HEK293 (cell line): ENCODE measurements at regions not wholly inside any gene's neighbourhood (a gene's known extent, or its start where the extent isn't known, plus 50 kb on each side); places are given as distances from the start of the nearest gene placed in this dataset.

Experiments used
- CTCF ChIA-PET: fragments of 350-600 bp; formaldehyde crosslinking; extraction: SDS; loops from one replicate; lab custom pipeline; 2021; ENCODE audit warnings: antibody characterized with exemption; lab: Yijun Ruan, JAX
- POLR2A ChIA-PET: fragments of 300-600 bp; formaldehyde crosslinking; extraction: SDS; loops from one replicate; lab custom pipeline; 2020; ENCODE audit warnings: antibody characterized with exemption, inconsistent platforms; lab: Yijun Ruan, JAX
- H3K27ac ChIP-seq: fragments of 200-500 bp; sonication (Bioruptor generic); 2 replicates; pipeline ENCODE4 v1.5.1; 2014; ENCODE audit warnings: low read depth, low read length, control low read depth, inconsistent platforms; ENCODE audit errors: extremely low read depth
- H3K36me3 ChIP-seq, 2 experiments: fragments of 200-500 bp in 1 of 2; sonication (Bioruptor generic) in 1 of 2; 1 replicate in 1 of 2; 2 replicates in 1 of 2; pipeline ENCODE4 v1.5.1; 2014 to 2017; ENCODE audit warnings: inconsistent platforms in 2 of 2, low read length in 2 of 2; ENCODE audit not compliant: control insufficient read depth in 2 of 2, insufficient read depth in 1 of 2
- H3K4me1 ChIP-seq: fragments of 200-500 bp; sonication (Bioruptor generic); 2 replicates; pipeline ENCODE4 v1.5.1; 2014; ENCODE audit warnings: mild to moderate bottlenecking, low read length, inconsistent platforms; ENCODE audit not compliant: control insufficient read depth, insufficient read depth
- H3K4me3 ChIP-seq: 2 replicates; pipeline ENCODE4 v1.5.1; 2011; ENCODE audit warnings: low read depth, mild to moderate bottlenecking, control low read depth, low read length, moderate library complexity
- H3K9me3 ChIP-seq: fragments of 200-500 bp; sonication (Bioruptor generic); 2 replicates; pipeline ENCODE4 v1.5.1; 2014; ENCODE audit warnings: low read depth, low read length, inconsistent platforms; ENCODE audit not compliant: control insufficient read depth, insufficient read depth
- ELK4 ChIP-seq: IDR thresholded peaks from 2 replicates; pipeline ENCODE4 v1.6.1; 2011; ENCODE audit warnings: mild to moderate bottlenecking, low read depth, low read length, borderline replicate concordance
- GLI4 ChIP-seq: fragments of 450-650 bp; formaldehyde crosslinking; IDR thresholded peaks from 2 replicates; pipeline ENCODE4 v1.5.1; 2016; ENCODE audit warnings: missing biosample characterization, missing genetic modification characterization
- GLIS1 ChIP-seq: fragments of 450-650 bp; formaldehyde crosslinking; IDR thresholded peaks from 2 replicates; pipeline ENCODE4 v1.5.1; 2016; ENCODE audit warnings: missing biosample characterization, missing genetic modification characterization
- PRDM4 ChIP-seq: fragments of 450-650 bp; formaldehyde crosslinking; IDR thresholded peaks from 2 replicates; pipeline ENCODE4 v1.5.1; 2017; ENCODE audit warnings: missing biosample characterization, missing genetic modification characterization
- ZBTB48 ChIP-seq: fragments of 450-650 bp; formaldehyde crosslinking; IDR thresholded peaks from 2 replicates; pipeline ENCODE4 v1.5.1; 2016; ENCODE audit warnings: missing biosample characterization, missing genetic modification characterization
- ZBTB49 ChIP-seq: fragments of 450-650 bp; formaldehyde crosslinking; IDR thresholded peaks from 2 replicates; pipeline ENCODE4 v1.5.1; 2016; ENCODE audit warnings: missing biosample characterization, missing genetic modification characterization, low read depth
- ZEB2 ChIP-seq: fragments of 450-650 bp; formaldehyde crosslinking; IDR thresholded peaks from 2 replicates; pipeline ENCODE4 v1.5.1; 2016; ENCODE audit warnings: missing biosample characterization, missing genetic modification characterization
- ZNF10 ChIP-seq: fragments of 450-650 bp; formaldehyde crosslinking; IDR thresholded peaks from 2 replicates; pipeline ENCODE4 v1.5.1; 2017; ENCODE audit warnings: missing biosample characterization, missing genetic modification characterization
- ZNF138 ChIP-seq: fragments of 450-650 bp; formaldehyde crosslinking; IDR thresholded peaks from 2 replicates; pipeline ENCODE4 v1.5.1; 2016; ENCODE audit warnings: missing biosample characterization, missing genetic modification characterization, borderline replicate concordance
- ZNF169 ChIP-seq: fragments of 450-650 bp; formaldehyde crosslinking; IDR thresholded peaks from 2 replicates; pipeline ENCODE4 v1.5.1; 2016; ENCODE audit warnings: missing biosample characterization, missing genetic modification characterization
- ZNF19 ChIP-seq: fragments of 450-650 bp; formaldehyde crosslinking; IDR thresholded peaks from 2 replicates; pipeline ENCODE4; 2016; ENCODE audit warnings: missing biosample characterization, missing genetic modification characterization, low read depth
- ZNF223 ChIP-seq: fragments of 450-650 bp; formaldehyde crosslinking; IDR thresholded peaks from 2 replicates; pipeline ENCODE4 v1.5.1; 2016; ENCODE audit warnings: missing biosample characterization, missing genetic modification characterization
- ZNF248 ChIP-seq: fragments of 450-650 bp; formaldehyde crosslinking; IDR thresholded peaks from 2 replicates; pipeline ENCODE4 v1.5.1; 2017; ENCODE audit warnings: missing biosample characterization, missing genetic modification characterization
- ZNF292 ChIP-seq: fragments of 450-650 bp; formaldehyde crosslinking; IDR thresholded peaks from 2 replicates; pipeline ENCODE4 v1.5.1; 2016; ENCODE audit warnings: low read depth, missing biosample characterization, missing genetic modification characterization, borderline replicate concordance
- ZNF404 ChIP-seq: fragments of 450-650 bp; formaldehyde crosslinking; IDR thresholded peaks from 2 replicates; pipeline ENCODE4 v1.5.1; 2017; ENCODE audit warnings: missing biosample characterization, missing genetic modification characterization
- ZNF426 ChIP-seq: fragments of 450-650 bp; formaldehyde crosslinking; IDR thresholded peaks from 2 replicates; pipeline ENCODE4 v1.5.1; 2017; ENCODE audit warnings: missing biosample characterization, missing genetic modification characterization, mild to moderate bottlenecking, inconsistent platforms, moderate library complexity
- ZNF473 ChIP-seq: fragments of 450-650 bp; formaldehyde crosslinking; IDR thresholded peaks from 2 replicates; pipeline ENCODE4 v1.5.1; 2017; ENCODE audit warnings: missing biosample characterization, missing genetic modification characterization
- ZNF561 ChIP-seq: fragments of 450-650 bp; IDR thresholded peaks from 2 replicates; pipeline ENCODE4 v1.5.1; 2018; ENCODE audit warnings: missing biosample characterization, missing genetic modification characterization, borderline replicate concordance
- ZNF571 ChIP-seq: fragments of 450-650 bp; formaldehyde crosslinking; IDR thresholded peaks from 2 replicates; pipeline ENCODE4 v1.5.0; 2017; ENCODE audit warnings: missing biosample characterization, missing genetic modification characterization
- ZNF623 ChIP-seq: fragments of 450-650 bp; formaldehyde crosslinking; IDR thresholded peaks from 2 replicates; pipeline ENCODE4 v1.5.1; 2016; ENCODE audit warnings: missing biosample characterization, missing genetic modification characterization
- ZNF624 ChIP-seq: fragments of 450-650 bp; formaldehyde crosslinking; IDR thresholded peaks from 2 replicates; pipeline ENCODE4 v1.5.1; 2017; ENCODE audit warnings: missing biosample characterization, missing genetic modification characterization
- ZNF629 ChIP-seq: fragments of 450-650 bp; formaldehyde crosslinking; IDR thresholded peaks from 2 replicates; pipeline ENCODE4 v1.5.1; 2017; ENCODE audit warnings: missing biosample characterization, missing genetic modification characterization
- ZNF776 ChIP-seq: fragments of 450-650 bp; formaldehyde crosslinking; IDR thresholded peaks from 2 replicates; pipeline ENCODE4 v1.5.0; 2017; ENCODE audit warnings: missing biosample characterization, missing genetic modification characterization, borderline replicate concordance
- ZXDB ChIP-seq: fragments of 450-650 bp; formaldehyde crosslinking; IDR thresholded peaks from 2 replicates; pipeline ENCODE4 v1.5.1; 2016; ENCODE audit warnings: missing biosample characterization, missing genetic modification characterization
- TF ChIP-seq, protein P1 (sequence below): fragments of 450-650 bp; formaldehyde crosslinking; IDR thresholded peaks from 2 replicates; pipeline ENCODE4 v1.5.1; 2016; ENCODE audit warnings: missing biosample characterization, missing genetic modification characterization
- TF ChIP-seq, protein P2 (sequence below): fragments of 450-650 bp; formaldehyde crosslinking; IDR thresholded peaks from 2 replicates; pipeline ENCODE4 v1.5.1; 2016; ENCODE audit warnings: missing biosample characterization, missing genetic modification characterization

- H3K36me3 ChIP-seq: no peaks in the 10 kb centered on the region
- ChIA-PET CTCF (interaction anchor here (0.5 kb wide), 1 partner anchor 9 kb away, joined by 3 read pairs; no protein-coding TSS in a partner anchor), POLR2A (no interaction called here)
- TF ChIP-seq ZNF426 (tag by site-specific recombination): no peak
- no peak for TF ChIP-seq ZNF623
- no peak for TF ChIP-seq ZBTB48
- TF ChIP-seq ZBTB49 (tag by site-specific recombination): no peak
- no peak for TF ChIP-seq ZNF292 (tag by site-specific recombination)
- no peak for TF ChIP-seq ZNF223 (tag by site-specific recombination)
- TF ChIP-seq, protein P1, sequence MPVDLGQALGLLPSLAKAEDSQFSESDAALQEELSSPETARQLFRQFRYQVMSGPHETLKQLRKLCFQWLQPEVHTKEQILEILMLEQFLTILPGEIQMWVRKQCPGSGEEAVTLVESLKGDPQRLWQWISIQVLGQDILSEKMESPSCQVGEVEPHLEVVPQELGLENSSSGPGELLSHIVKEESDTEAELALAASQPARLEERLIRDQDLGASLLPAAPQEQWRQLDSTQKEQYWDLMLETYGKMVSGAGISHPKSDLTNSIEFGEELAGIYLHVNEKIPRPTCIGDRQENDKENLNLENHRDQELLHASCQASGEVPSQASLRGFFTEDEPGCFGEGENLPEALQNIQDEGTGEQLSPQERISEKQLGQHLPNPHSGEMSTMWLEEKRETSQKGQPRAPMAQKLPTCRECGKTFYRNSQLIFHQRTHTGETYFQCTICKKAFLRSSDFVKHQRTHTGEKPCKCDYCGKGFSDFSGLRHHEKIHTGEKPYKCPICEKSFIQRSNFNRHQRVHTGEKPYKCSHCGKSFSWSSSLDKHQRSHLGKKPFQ: no peak
- no peak for TF ChIP-seq ZNF624 (tag by site-specific recombination)
- no peak for TF ChIP-seq ZNF19 (tag by site-specific recombination)
- TF ChIP-seq ZNF776 (tag by site-specific recombination): no peak
- no peak for TF ChIP-seq ZNF248 (tag by site-specific recombination)
- no peak for TF ChIP-seq GLIS1 (tag by site-specific recombination)
- TF ChIP-seq, all 188 proteins: peak for 0
- H3K9me3 ChIP-seq: no peaks in the 10 kb centered on the region
- H3K4me3 ChIP-seq: no peak overlapping the region
- H3K4me1 ChIP-seq: peaks cover 7% of the 10 kb centered on the region; the same call in 1 of the 2 replicates
- H3K27ac ChIP-seq: no peak overlapping the region
These were observed 268.0 kb upstream of the ZMIZ1 start for GRCh38 chr10:78800535-78801320.

DNA sequence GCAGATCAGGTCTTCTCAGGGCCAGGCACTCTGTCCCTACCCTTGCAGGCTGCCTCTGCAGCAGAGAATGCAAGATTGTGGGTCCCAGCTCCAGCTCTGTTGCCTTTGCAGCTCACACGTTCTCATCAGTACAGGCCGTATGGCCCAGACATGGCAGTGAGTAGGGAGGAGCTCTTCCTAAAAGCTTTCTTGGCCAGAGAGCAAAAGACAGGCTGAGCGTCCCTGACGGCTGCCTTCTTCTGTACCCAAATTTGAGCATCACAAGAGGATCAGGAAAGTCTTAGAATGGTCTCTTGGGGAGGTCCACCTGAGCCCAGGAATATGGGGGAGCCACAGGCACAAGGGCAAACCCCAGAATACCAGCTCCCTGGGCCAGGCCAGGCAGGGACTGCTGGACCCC is 266.3 kb upstream of the ZMIZ1 start:
- Histone ChIP-seq H3K4me1 (peaks cover 7% of the 10 kb centered on the region; the same call in 1 of the 2 replicates), H3K36me3 (no peaks in the 10 kb centered on the region), H3K4me3 (no peak overlapping the region), H3K9me3 (no peaks in the 10 kb centered on the region), H3K27ac (no peak overlapping the region)
- ChIA-PET POLR2A (no interaction called here), CTCF (interaction anchor here (0.7 kb wide), 1 partner anchor 15 kb away, joined by 3 read pairs; no protein-coding TSS in a partner anchor)
- TF ChIP-seq GLI4 (tag by site-specific recombination) (no peak), ZNF473 (no peak), ZNF138 (no peak), ZNF629 (tag by site-specific recombination) (no peak), ZNF571 (no peak), ZNF404 (tag by site-specific recombination) (no peak), ZXDB (no peak), ZEB2 (tag by site-specific recombination) (no peak), ZNF10 (tag by site-specific recombination) (no peak), ELK4 (no peak), ZNF169 (tag by site-specific recombination) (no peak), PRDM4 (tag by site-specific recombination) (no peak), ZNF561 (no peak)
- TF ChIP-seq, protein P2, sequence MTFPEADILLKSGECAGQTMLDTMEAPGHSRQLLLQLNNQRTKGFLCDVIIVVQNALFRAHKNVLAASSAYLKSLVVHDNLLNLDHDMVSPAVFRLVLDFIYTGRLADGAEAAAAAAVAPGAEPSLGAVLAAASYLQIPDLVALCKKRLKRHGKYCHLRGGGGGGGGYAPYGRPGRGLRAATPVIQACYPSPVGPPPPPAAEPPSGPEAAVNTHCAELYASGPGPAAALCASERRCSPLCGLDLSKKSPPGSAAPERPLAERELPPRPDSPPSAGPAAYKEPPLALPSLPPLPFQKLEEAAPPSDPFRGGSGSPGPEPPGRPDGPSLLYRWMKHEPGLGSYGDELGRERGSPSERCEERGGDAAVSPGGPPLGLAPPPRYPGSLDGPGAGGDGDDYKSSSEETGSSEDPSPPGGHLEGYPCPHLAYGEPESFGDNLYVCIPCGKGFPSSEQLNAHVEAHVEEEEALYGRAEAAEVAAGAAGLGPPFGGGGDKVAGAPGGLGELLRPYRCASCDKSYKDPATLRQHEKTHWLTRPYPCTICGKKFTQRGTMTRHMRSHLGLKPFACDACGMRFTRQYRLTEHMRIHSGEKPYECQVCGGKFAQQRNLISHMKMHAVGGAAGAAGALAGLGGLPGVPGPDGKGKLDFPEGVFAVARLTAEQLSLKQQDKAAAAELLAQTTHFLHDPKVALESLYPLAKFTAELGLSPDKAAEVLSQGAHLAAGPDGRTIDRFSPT (tag by site-specific recombination): no peak
